ENCODE measurements at regions not wholly inside any gene's neighbourhood (a gene's known extent, or its start where the extent isn't known, plus 50 kb on each side); places are given as distances from the start of the nearest gene placed in this dataset.

- H3K27me3 ChIP-seq (ENCODE audit: insufficient read depth, low read depth, low read length): no peaks in the 10 kb centered on the region
- no peak overlapping the region for H3K4me2 ChIP-seq (ENCODE audit: low read length)
- TF ChIP-seq EP300 (conservative IDR thresholded peaks at IDR 0.05; ENCODE audit: poor library complexity, severe bottlenecking): no peak
- TF ChIP-seq EZH2 (IDR thresholded peaks at IDR 0.05; ENCODE audit: borderline replicate concordance, insufficient read depth, low read length, poor library complexity, severe bottlenecking): no peak
- no peak for TF ChIP-seq SMC3 (conservative IDR thresholded peaks at IDR 0.05; ENCODE audit: poor library complexity)
- no peak for TF ChIP-seq TAF1 (IDR thresholded peaks at IDR 0.05; ENCODE audit: low read depth)
- no peak for TF ChIP-seq CTCF (IDR thresholded peaks at IDR 0.05; ENCODE audit: poor library complexity, severe bottlenecking)
Observed at GRCh38 chr3:194067949-194068362, 68.0 kb upstream of the HES1 start.

GRCh38 chr3:194069421-194070219 lies 66.3 kb upstream of the HES1 start:
- Histone ChIP-seq H3K4me2 (ENCODE audit: low read length) (no peak overlapping the region), H3K4me3 (ENCODE audit: low read length) (no peak overlapping the region), H3K27ac (ENCODE audit: low read length) (no peak overlapping the region), H4K20me1 (ENCODE audit: insufficient read depth) (no peaks in the 10 kb centered on the region), H3K9ac (ENCODE audit: low read length) (no peak overlapping the region), H3K36me3 (ENCODE audit: insufficient read depth, low read length) (no peaks in the 10 kb centered on the region), H3K79me2 (replicated peaks; ENCODE audit: insufficient read depth, low read length) (no peaks in the 10 kb centered on the region), H3F3A (ENCODE audit: insufficient read depth, low read length, poor library complexity, severe bottlenecking) (no peaks in the 10 kb centered on the region), H3K9me3 (ENCODE audit: low read length) (no peaks in the 10 kb centered on the region), H3K27me3 (ENCODE audit: insufficient read depth, low read depth, low read length) (no peaks in the 10 kb centered on the region), H3K9me2 (ENCODE audit: insufficient read depth, low read length) (no peaks in the 10 kb centered on the region), H2AFZ (ENCODE audit: low read depth, low read length) (no peak overlapping the region)
- TF ChIP-seq RAD21 (conservative IDR thresholded peaks at IDR 0.05) (no peak), SMC3 (conservative IDR thresholded peaks at IDR 0.05; ENCODE audit: poor library complexity) (no peak), POLR2AphosphoS5 (IDR thresholded peaks at IDR 0.05) (no peak), TAF1 (IDR thresholded peaks at IDR 0.05; ENCODE audit: low read depth) (no peak), EZH2 (IDR thresholded peaks at IDR 0.05; ENCODE audit: borderline replicate concordance, insufficient read depth, low read length, poor library complexity, severe bottlenecking) (no peak), REST (IDR thresholded peaks at IDR 0.05; ENCODE audit: borderline replicate concordance) (no peak), CTCF (IDR thresholded peaks at IDR 0.05; ENCODE audit: poor library complexity, severe bottlenecking) (no peak), EP300 (conservative IDR thresholded peaks at IDR 0.05; ENCODE audit: poor library complexity, severe bottlenecking) (no peak), MXI1 (conservative IDR thresholded peaks at IDR 0.05; ENCODE audit: poor library complexity, severe bottlenecking) (no peak)

More at GRCh38 chr3:194067949-194068362, 68.0 kb upstream of the HES1 start:
- Histone ChIP-seq H2AFZ (ENCODE audit: low read depth, low read length) (no peak overlapping the region), H3K4me3 (ENCODE audit: low read length) (no peak overlapping the region), H3K9me2 (ENCODE audit: insufficient read depth, low read length) (no peaks in the 10 kb centered on the region), H3F3A (ENCODE audit: insufficient read depth, low read length, poor library complexity, severe bottlenecking) (no peaks in the 10 kb centered on the region), H3K9ac (ENCODE audit: low read length) (no peak overlapping the region), H3K9me3 (ENCODE audit: low read length) (no peaks in the 10 kb centered on the region), H3K27ac (ENCODE audit: low read length) (no peak overlapping the region), H3K36me3 (ENCODE audit: insufficient read depth, low read length) (no peaks in the 10 kb centered on the region), H4K20me1 (ENCODE audit: insufficient read depth) (no peaks in the 10 kb centered on the region), H3K79me2 (replicated peaks; ENCODE audit: insufficient read depth, low read length) (no peaks in the 10 kb centered on the region)

Measured in neural cell (in vitro differentiated cells).